Keratinocyte (primary cell): ENCODE measurements at regions not wholly inside any gene's neighbourhood (a gene's known extent, or its start where the extent isn't known, plus 50 kb on each side); places are given as distances from the start of the nearest gene placed in this dataset.
A peak's percentile ranks its signal among the peaks of the same experiment; 100 is the strongest.

Experiments
- DNase-seq: peaks from one replicate; pipeline ENCODE4 v3.0.0-alpha.2; 2011; ENCODE audit warnings: low read depth, missing footprints, low spot score
- FAIRE-seq: peaks from 2 replicates; lab custom pipeline; 2011; peaks lifted over from hg19 to GRCh38; lab: Jason Lieb, UNC
- H2AFZ ChIP-seq: 2 replicates; pipeline ENCODE4 v1.6.0; 2012; ENCODE audit warnings: low read length, control low read depth, inconsistent platforms; ENCODE audit not compliant: control insufficient read depth
- H3K27ac ChIP-seq: 2 replicates; pipeline ENCODE4 v1.5.1; 2011; ENCODE audit warnings: low read length; ENCODE audit not compliant: control insufficient read depth, insufficient read depth
- H3K27me3 ChIP-seq: 3 replicates; pipeline ENCODE4 v1.6.0; 2011; ENCODE audit warnings: low read length; ENCODE audit not compliant: control insufficient read depth, insufficient read depth; ENCODE audit errors: extremely low read depth
- H3K36me3 ChIP-seq, 2 experiments: 2 replicates in 1 of 2; 3 replicates in 1 of 2; pipeline ENCODE4 v1.5.1; 2011; ENCODE audit warnings: low read length in 2 of 2, mild to moderate bottlenecking in 1 of 2; ENCODE audit not compliant: control insufficient read depth in 2 of 2, insufficient read depth in 2 of 2; ENCODE audit errors: extremely low read depth in 1 of 2
- H3K4me1 ChIP-seq: 3 replicates; pipeline ENCODE4 v1.5.1; 2011; ENCODE audit warnings: low read length; ENCODE audit not compliant: control insufficient read depth, insufficient read depth; ENCODE audit errors: extremely low read depth
- H3K4me2 ChIP-seq: 3 replicates; pipeline ENCODE4 v1.6.0; 2011; ENCODE audit warnings: low read depth, low read length; ENCODE audit not compliant: control insufficient read depth, insufficient read depth; ENCODE audit errors: extremely low read depth
- H3K4me3 ChIP-seq, 3 experiments: fragments of 200-600 bp in 1 of 3; sonication (generic) in 1 of 3; 2 replicates in 2 of 3; 3 replicates in 1 of 3; pipeline ENCODE4 v1.5.1; 2011 to 2016; ENCODE audit warnings: low read length in 3 of 3, mild to moderate bottlenecking in 3 of 3, control low read depth in 2 of 3, inconsistent platforms in 1 of 3, low read depth in 1 of 3, mixed read lengths in 1 of 3, mixed run types in 1 of 3, moderate library complexity in 1 of 3; ENCODE audit not compliant: control insufficient read depth in 2 of 3, insufficient read depth in 2 of 3; ENCODE audit errors: extremely low read depth in 1 of 3
- H3K79me2 ChIP-seq: 2 replicates; pipeline ENCODE4 v1.6.0; 2012; ENCODE audit warnings: low read length; ENCODE audit not compliant: control insufficient read depth, insufficient read depth
- H3K9ac ChIP-seq: 3 replicates; pipeline ENCODE4 v1.6.0; 2011; ENCODE audit warnings: low read length; ENCODE audit not compliant: control insufficient read depth, insufficient read depth; ENCODE audit errors: extremely low read depth
- H3K9me1 ChIP-seq: 3 replicates; pipeline ENCODE4 v1.6.0; 2011; ENCODE audit warnings: low read length; ENCODE audit not compliant: control insufficient read depth, insufficient read depth; ENCODE audit errors: extremely low read depth
- H3K9me3 ChIP-seq: 2 replicates; pipeline ENCODE4 v1.5.1; 2012; ENCODE audit warnings: low read depth, low read length; ENCODE audit not compliant: control insufficient read depth
- H4K20me1 ChIP-seq: 3 replicates; pipeline ENCODE4 v1.6.0; 2011; ENCODE audit warnings: low read length; ENCODE audit not compliant: control insufficient read depth, insufficient read depth; ENCODE audit errors: extremely low read depth
- EZH2 ChIP-seq: IDR thresholded peaks from one replicate; pipeline ENCODE4 v1.6.1; 2012; ENCODE audit warnings: inconsistent platforms, mild to moderate bottlenecking, low read length, moderate library complexity
- dilution Hi-C: fragments of 300-500 bp; cut with MboI; formaldehyde crosslinking; loops from one replicate; pipeline ENCODE4 v1.7.0; 2020; ENCODE audit warnings: low sequenced_read_pairs; ENCODE audit not compliant: extremely low pct_ligation_motif_present
- TF ChIP-seq, protein P1 (sequence below), 3 experiments: IDR thresholded peaks in 1 of 3; conservative IDR thresholded peaks in 1 of 3; optimal IDR thresholded peaks in 1 of 3; 2 replicates in 2 of 3; 3 replicates in 1 of 3; pipeline versions ENCODE3 to v1.5.1; 2011; ENCODE audit warnings: low read length in 3 of 3, mild to moderate bottlenecking in 3 of 3, moderate library complexity in 2 of 3, control low read depth in 1 of 3, inconsistent platforms in 1 of 3; ENCODE audit not compliant: insufficient read depth in 2 of 3; ENCODE audit errors: extremely low read depth in 1 of 3

DNA sequence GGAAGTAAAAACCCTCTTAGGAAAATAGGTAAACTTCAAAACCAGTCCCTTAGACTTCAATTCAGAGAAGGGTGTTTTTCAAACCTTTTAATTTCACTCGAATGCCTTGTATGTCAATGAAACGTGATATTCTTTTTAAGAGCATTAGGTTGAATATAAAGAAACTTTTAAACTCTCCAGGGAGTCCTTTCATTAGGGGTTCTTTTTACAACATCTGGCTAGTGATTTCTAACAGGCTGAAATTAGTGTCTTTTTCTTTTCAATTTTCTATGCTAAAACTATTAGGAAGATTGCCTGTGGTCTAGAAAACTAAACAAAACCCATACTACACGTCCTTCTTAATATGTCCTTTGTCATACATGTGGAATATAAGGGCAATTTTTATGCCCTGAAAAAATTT lies 569.7 kb upstream of the CITED2 start:
- H3K27me3 ChIP-seq, result no peaks in the 10 kb centered on the region
- peaks cover 10% of the 10 kb centered on the region for H3K4me1 ChIP-seq
- H3K27ac ChIP-seq, result no peak overlapping the region
- no peaks in the 10 kb centered on the region for H3K9me1 ChIP-seq
- no peaks in the 10 kb centered on the region for H3K79me2 ChIP-seq
- no peaks in the 10 kb centered on the region for H3K36me3 ChIP-seq
- dilution Hi-C loops, result no loop called here
- no peak overlapping the region for H2AFZ ChIP-seq
- no peak for FAIRE-seq
- H3K9ac ChIP-seq, result no peak overlapping the region
- DNase-seq, result no peak
- no peaks in the 10 kb centered on the region for H3K9me3 ChIP-seq
- H3K4me2 ChIP-seq, result no peak overlapping the region
- TF ChIP-seq, protein P1, sequence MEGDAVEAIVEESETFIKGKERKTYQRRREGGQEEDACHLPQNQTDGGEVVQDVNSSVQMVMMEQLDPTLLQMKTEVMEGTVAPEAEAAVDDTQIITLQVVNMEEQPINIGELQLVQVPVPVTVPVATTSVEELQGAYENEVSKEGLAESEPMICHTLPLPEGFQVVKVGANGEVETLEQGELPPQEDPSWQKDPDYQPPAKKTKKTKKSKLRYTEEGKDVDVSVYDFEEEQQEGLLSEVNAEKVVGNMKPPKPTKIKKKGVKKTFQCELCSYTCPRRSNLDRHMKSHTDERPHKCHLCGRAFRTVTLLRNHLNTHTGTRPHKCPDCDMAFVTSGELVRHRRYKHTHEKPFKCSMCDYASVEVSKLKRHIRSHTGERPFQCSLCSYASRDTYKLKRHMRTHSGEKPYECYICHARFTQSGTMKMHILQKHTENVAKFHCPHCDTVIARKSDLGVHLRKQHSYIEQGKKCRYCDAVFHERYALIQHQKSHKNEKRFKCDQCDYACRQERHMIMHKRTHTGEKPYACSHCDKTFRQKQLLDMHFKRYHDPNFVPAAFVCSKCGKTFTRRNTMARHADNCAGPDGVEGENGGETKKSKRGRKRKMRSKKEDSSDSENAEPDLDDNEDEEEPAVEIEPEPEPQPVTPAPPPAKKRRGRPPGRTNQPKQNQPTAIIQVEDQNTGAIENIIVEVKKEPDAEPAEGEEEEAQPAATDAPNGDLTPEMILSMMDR (optimal IDR thresholded peaks at IDR 0.05 in 1 of 3, IDR thresholded peaks at IDR 0.05 in 1 of 3, conservative IDR thresholded peaks at IDR 0.05 in 1 of 3; ENCODE audit: extremely low read depth in 1 of 3, insufficient read depth in 2 of 3, low read length in 3 of 3), result no peak
- no peak for TF ChIP-seq EZH2
- H4K20me1 ChIP-seq, result no peaks in the 10 kb centered on the region
- no peak overlapping the region for H3K4me3 ChIP-seq

DNA sequence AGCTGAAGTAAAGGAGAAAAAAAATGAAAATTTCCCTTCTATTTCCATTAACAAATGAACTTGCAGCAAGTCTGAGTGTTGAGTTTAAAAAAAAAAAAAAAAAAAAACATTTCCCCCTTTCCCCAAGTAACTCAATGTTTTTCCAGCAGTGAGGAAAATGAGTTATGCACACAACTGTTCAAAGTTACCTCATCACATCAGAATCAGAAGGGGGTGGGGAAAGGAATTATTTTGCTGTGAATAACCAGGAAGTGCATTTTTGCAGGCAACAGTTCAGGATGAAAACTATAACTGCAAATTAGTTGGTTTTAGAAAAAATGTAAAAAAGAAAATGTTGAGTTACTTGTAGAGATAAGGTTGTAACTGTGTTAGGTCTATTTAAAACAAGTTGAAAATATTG lies 568.9 kb upstream of the CITED2 start:
- Histone ChIP-seq H3K79me2 (no peaks in the 10 kb centered on the region), H4K20me1 (no peaks in the 10 kb centered on the region), H3K27me3 (no peaks in the 10 kb centered on the region), H3K4me3 (no peak overlapping the region), H3K36me3 (no peaks in the 10 kb centered on the region), H3K9ac (no peak overlapping the region), H3K9me1 (no peaks in the 10 kb centered on the region), H2AFZ (no peak overlapping the region), H3K9me3 (no peaks in the 10 kb centered on the region), H3K27ac (no peak overlapping the region), H3K4me2 (no peak overlapping the region), H3K4me1 (peaks cover 10% of the 10 kb centered on the region)
- DNase-seq, result no peak
- dilution Hi-C loops, result no loop called here
- no peak for TF ChIP-seq EZH2
- TF ChIP-seq, protein P1 (optimal IDR thresholded peaks at IDR 0.05 in 1 of 3, IDR thresholded peaks at IDR 0.05 in 1 of 3, conservative IDR thresholded peaks at IDR 0.05 in 1 of 3; ENCODE audit: extremely low read depth in 1 of 3, insufficient read depth in 2 of 3, low read length in 3 of 3), result no peak
- FAIRE-seq, result peak; percentile 46
